ENCODE measurements at regions not wholly inside any gene's neighbourhood (a gene's known extent, or its start where the extent isn't known, plus 50 kb on each side); places are given as distances from the start of the nearest gene placed in this dataset.

GRCh38 chr3:154559623-154560022 is 129.6 kb upstream of the GPR149 start:
- TF ChIP-seq CTCF (IDR thresholded peaks at IDR 0.05) = no peak
- no peak for TF ChIP-seq POLR2A (IDR thresholded peaks at IDR 0.05)
